NCI-H510A (cell line): ENCODE measurements at regions not wholly inside any gene's neighbourhood (a gene's known extent, or its start where the extent isn't known, plus 50 kb on each side); places are given as distances from the start of the nearest gene placed in this dataset.
"Not testable (repeated sequence)": the region's sequence is repeated elsewhere in the genome, so short reads cannot be mapped to it uniquely, and the experiment has no call there.

Source experiments
- DNase-seq: peaks from one replicate; lab custom pipeline; 2025; lab: John Stamatoyannopoulos, UW

GRCh38 chr2:146978577-146979555 is 866.0 kb upstream of the ACVR2A start:
- DNase-seq = no peak

- not testable (repeated sequence) for DNase-seq
Measured at GRCh38 chr2:146970981-146971380, 873.8 kb upstream of the ACVR2A start.

- not testable (repeated sequence) for DNase-seq
Measured at GRCh38 chr2:146969703-146970102, 875.1 kb upstream of the ACVR2A start.

GRCh38 chr2:146964494-146964893 is 880.3 kb upstream of the ACVR2A start:
- DNase-seq = no peak

- DNase-seq = no peak
Measured at GRCh38 chr2:146954544-146954943, 890.3 kb upstream of the ACVR2A start.

GRCh38 chr2:146952696-146953095 is 892.1 kb upstream of the ACVR2A start:
- no peak for DNase-seq

- no peak for DNase-seq
Measured at GRCh38 chr2:146950911-146951310, 893.9 kb upstream of the ACVR2A start.

- DNase-seq = no peak
Measured at GRCh38 chr2:146950361-146950760, 894.5 kb upstream of the ACVR2A start.

GRCh38 chr2:146949400-146949799 is 895.4 kb upstream of the ACVR2A start:
- DNase-seq = no peak

GRCh38 chr2:146944601-146945000 is 900.2 kb upstream of the ACVR2A start:
- DNase-seq = no peak

- no peak for DNase-seq
Measured at GRCh38 chr2:146939991-146940685, 904.7 kb upstream of the ACVR2A start.

GRCh38 chr2:146934921-146935320 is 909.9 kb upstream of the ACVR2A start:
- no peak for DNase-seq

GRCh38 chr2:146931109-146931508 is 913.7 kb upstream of the ACVR2A start:
- no peak for DNase-seq

GRCh38 chr2:146927080-146927711 is 917.6 kb upstream of the ACVR2A start:
- no peak for DNase-seq

- DNase-seq = no peak
Measured at GRCh38 chr2:146918280-146918679, 926.5 kb upstream of the ACVR2A start.

GRCh38 chr2:146917431-146918042 is 927.3 kb upstream of the ACVR2A start:
- DNase-seq = no peak

GRCh38 chr2:146916914-146917313 is 927.9 kb upstream of the ACVR2A start:
- DNase-seq = no peak

GRCh38 chr2:146913476-146913875 is 931.4 kb upstream of the ACVR2A start:
- DNase-seq = no peak

GRCh38 chr2:146912536-146912935 is 932.3 kb upstream of the ACVR2A start:
- DNase-seq = no peak

- DNase-seq = no peak
Measured at GRCh38 chr2:146908776-146909175, 936.1 kb upstream of the ACVR2A start.

GRCh38 chr2:146898083-146898482 is 946.7 kb upstream of the ACVR2A start:
- DNase-seq = no peak

GRCh38 chr2:146894514-146894913 is 950.3 kb upstream of the ACVR2A start:
- no peak for DNase-seq
